ENCODE measurements at regions not wholly inside any gene's neighbourhood (a gene's known extent, or its start where the extent isn't known, plus 50 kb on each side); places are given as distances from the start of the nearest gene placed in this dataset.

DNA sequence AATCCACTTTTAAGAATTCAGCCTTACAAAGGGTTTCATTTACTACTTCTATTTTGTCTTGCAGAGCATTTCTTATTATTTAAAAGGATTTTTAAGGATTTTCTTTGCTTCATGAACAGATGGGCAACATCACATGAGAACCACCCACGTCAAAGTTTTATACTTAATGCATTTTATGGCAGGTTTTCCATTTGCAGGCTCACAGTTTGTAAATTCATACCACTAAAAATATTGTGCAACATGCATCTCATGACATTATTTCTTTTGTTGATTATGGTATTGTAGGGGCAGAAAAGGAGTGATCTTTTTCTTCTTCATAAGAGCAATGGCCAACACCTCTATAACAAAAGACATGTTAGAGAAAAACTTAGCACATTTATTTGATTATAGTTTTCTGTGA is 554.0 kb upstream of the SPRY2 start:
- Histone ChIP-seq H3K23ac (ENCODE audit: low read depth, low read length) (no peak overlapping the region), H3K9me1 (ENCODE audit: insufficient read depth, low read length) (no peaks in the 10 kb centered on the region), H2BK15ac (ENCODE audit: low read depth, low read length) (no peak overlapping the region), H4K20me1 (ENCODE audit: insufficient read depth, low read length) (no peaks in the 10 kb centered on the region), H2AK5ac (ENCODE audit: low read depth, low read length) (no peak overlapping the region), H3K4me1 (ENCODE audit: control insufficient read depth, insufficient read depth, low read length) (no peaks in the 10 kb centered on the region), H3K14ac (replicated peaks; ENCODE audit: low read depth, low read length) (no peak overlapping the region), H3K4ac (ENCODE audit: low read depth, low read length) (no peak overlapping the region), H4K91ac (ENCODE audit: insufficient read depth, low read depth, low read length) (no peak overlapping the region), H3K27me3 (ENCODE audit: control insufficient read depth, insufficient read depth, low read length) (no peaks in the 10 kb centered on the region), H3K9me3 (ENCODE audit: control insufficient read depth, insufficient read depth, low read length) (peaks cover 5% of the 10 kb centered on the region; the same call in 1 of the 2 replicates), H3K4me3 (ENCODE audit: insufficient read depth, low read depth, low read length) (no peak overlapping the region), H2BK120ac (ENCODE audit: low read depth, low read length) (no peak overlapping the region), H2AK9ac (replicated peaks; ENCODE audit: low read depth, low read length, poor library complexity) (no peak overlapping the region), H3K27ac (ENCODE audit: insufficient read depth, low read length) (no peak overlapping the region), H4K8ac (ENCODE audit: low read depth in 2 of 2, low read length in 2 of 2) (no peak overlapping the region), H3K56ac (ENCODE audit: extremely low read depth, insufficient read depth, low read length) (no peak overlapping the region), H2BK5ac (ENCODE audit: low read depth, low read length, poor library complexity, severe bottlenecking) (no peak overlapping the region), H3K36me3 (ENCODE audit: control insufficient read depth, insufficient read depth, low read length) (no peaks in the 10 kb centered on the region), H2BK20ac (ENCODE audit: low read depth, low read length) (no peak overlapping the region), H4K5ac (ENCODE audit: low read depth, low read length) (no peak overlapping the region), H3K9ac (ENCODE audit: low read depth, low read length) (no peak overlapping the region), H3K4me2 (ENCODE audit: low read depth, low read length) (no peak overlapping the region), H3K79me1 (ENCODE audit: low read depth in 1 of 2, low read length in 2 of 2) (no peaks in the 10 kb centered on the region), H3K18ac (ENCODE audit: low read depth, low read length) (no peak overlapping the region), H2AFZ (replicated peaks; ENCODE audit: low read length, poor library complexity) (no peak overlapping the region)
- POLR2A ChIA-PET (ENCODE audit: unreplicated experiment), result no interaction called here
- CTCF ChIA-PET, result no interaction called here
- no CpG with 5 or more reads among the region's 1 CpG for WGBS, 2 experiments (ENCODE audit: extremely low coverage in 2 of 2, insufficient read length in 1 of 2)
- in situ Hi-C loops (cut with MboI; ENCODE audit: low sequenced_read_pairs), result no loop called here
- no peak for TF ChIP-seq FOS (IDR thresholded peaks at IDR 0.05; ENCODE audit: low read depth, low read length)
- 0 out of 2 replicates have a peak, but pooled peaks have one; percentile 17 for TF ChIP-seq CEBPB (IDR thresholded peaks at IDR 0.05; ENCODE audit: low read depth, low read length)
- TF ChIP-seq RFX5 (IDR thresholded peaks at IDR 0.05; ENCODE audit: low read depth, low read length), result no peak
- intact Hi-C loops (cut with micrococcal nuclease), result no loop called here
- dilution Hi-C loops (cut with HindIII; ENCODE audit: low sequenced_read_pairs, unreplicated experiment), result no loop called here
- DNase-seq, result no peak
- BruUV-seq (replicated peaks), result no TSS peak
- ATAC-seq (ENCODE audit: low read depth), result no peak

Data from IMR-90 (cell line).